CD1c-positive myeloid dendritic cell (primary cell): ENCODE measurements at regions not wholly inside any gene's neighbourhood (a gene's known extent, or its start where the extent isn't known, plus 50 kb on each side); places are given as distances from the start of the nearest gene placed in this dataset.
"Not testable (repeated sequence)": the region's sequence is repeated elsewhere in the genome, so short reads cannot be mapped to it uniquely, and the experiment has no call there.

Experiments
- DNase-seq: peaks from one replicate; pipeline ENCODE4 v3.0.0-alpha.2; 2016; ENCODE audit errors: extremely low spot score

DNA sequence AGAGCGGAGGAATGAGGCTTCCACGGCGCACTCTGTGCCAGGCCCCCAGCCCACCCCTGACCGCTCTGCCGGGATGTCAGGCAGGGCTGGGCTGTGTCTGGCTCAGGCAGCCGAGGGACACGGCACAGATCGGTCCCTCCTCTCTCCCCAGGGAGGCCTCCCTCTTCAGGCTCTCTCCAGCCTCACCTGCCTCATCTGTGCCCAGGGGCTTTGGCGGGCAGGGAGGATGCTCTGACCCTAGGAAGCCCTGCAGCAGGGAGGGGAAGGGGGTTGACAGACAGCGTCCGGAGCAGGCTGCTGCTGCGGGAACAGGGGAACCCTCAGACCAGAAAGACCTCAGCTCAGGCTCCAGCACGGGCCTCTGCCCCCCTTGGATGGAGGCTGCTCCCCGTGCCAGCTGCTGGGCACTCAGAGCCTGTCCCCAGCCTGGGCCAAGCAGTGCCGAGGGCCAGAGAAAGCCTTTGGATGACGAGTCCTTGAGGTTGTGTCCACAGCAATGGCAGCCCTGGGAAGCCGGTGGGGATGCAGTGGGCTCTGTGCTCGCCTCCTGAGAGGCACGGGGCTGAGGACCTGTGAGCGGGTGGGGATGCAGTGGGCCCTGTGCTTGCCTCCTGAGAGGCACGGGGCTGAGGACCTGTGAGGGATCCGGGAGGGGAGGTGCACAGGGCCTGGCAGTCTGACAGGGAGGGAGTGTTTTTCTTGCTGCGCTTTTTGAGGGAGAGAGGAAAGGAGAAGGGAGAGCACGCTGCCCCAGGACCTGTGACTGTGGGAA is 66.9 kb downstream of the FOXL3 start:
- DNase-seq, result no peak

DNA sequence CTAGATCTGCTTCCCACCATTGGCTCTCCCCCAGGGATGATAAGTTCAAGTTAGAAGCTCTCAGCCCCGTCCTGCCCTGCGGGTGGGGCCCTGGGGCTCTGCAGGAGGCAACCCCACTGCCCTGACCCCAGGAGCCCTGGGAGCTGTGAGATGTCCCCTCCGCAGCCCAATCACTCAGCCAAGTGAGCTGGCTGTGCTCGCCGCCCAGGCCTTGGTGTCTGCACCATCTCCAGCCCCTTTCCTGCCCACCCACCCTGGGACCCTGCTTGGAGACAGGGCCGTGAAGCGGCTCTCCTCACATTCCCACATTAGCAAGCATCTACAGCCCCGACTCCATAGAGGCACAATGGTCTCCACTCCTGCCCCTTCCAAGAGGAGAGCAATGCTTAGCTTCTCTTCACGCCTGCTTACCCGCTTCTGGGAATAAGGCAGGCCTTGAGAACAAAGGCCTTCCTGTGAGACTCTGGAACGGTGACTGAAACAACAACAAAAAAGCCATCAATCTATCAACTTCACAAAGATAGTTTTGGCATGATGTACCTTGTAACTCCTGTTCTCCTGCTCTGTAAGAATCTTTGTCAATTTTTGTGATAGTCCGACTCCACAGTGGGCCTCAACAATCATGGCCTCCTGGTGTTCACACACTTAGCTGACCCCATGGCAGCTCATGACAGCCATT is 67.7 kb downstream of the FOXL3 start:
- DNase-seq, result no peak

- DNase-seq, result no peak
Observed at GRCh38 chr7:358352-358751, 68.4 kb downstream of the FOXL3 start.

DNA sequence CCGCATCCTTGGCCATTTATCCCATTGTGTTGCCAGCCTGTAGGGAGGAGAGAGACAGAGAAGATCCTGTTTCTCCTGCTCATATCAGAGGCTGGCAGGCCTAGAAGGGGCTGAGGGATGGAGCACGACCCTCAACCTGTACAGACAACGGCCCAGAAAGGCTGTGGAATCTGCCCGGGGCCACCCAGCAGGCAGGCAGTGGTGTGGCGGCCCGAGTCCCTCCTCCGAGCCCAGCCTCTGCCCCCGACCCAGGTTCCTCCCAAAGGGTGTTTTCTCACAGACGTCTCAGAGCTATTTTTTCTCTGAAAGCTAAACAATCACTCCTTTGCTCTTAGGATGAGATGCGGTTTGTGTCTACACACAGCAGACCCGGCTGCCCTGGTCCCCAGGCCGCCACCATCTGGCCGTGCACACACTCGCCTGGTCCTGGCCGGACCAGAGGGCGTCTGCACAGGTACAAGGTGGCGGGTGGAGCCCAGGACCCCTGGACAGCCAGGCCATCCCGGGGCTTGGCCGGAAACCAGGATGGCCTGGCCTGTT is 69.3 kb downstream of the FOXL3 start:
- DNase-seq, result no peak

DNA sequence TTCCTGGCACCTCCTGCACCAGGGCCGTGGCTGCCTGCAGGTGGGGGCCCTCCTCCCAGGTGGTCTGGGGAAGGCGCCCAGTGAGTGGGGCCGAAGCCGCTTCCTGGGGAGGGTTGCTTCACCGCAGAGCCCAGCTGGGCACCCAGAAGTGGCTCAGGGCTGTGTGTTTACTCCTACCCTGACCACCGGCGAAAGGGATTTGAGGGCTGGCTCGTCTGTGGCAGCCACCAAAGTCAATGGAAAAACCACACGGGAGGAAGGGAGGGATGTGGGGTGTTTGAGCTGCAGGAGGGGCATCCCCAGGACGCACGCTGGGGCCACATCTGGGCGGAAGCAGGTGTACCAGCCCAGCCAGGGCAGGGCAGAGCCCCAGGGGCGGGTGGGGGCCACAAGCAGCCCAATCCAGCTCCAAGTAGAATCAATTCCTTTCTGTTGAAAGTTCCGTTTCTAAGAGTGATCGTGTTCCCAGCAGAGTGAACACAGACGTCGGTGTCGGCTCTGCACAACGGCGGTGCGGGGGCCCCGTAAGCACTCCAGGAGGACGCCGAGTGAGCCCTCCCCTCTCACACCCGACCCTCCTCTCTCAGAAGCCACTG is 69.9 kb downstream of the FOXL3 start:
- DNase-seq, result no peak

- DNase-seq, result no peak
Observed at GRCh38 chr7:360454-361100, 70.6 kb downstream of the FOXL3 start.

DNA sequence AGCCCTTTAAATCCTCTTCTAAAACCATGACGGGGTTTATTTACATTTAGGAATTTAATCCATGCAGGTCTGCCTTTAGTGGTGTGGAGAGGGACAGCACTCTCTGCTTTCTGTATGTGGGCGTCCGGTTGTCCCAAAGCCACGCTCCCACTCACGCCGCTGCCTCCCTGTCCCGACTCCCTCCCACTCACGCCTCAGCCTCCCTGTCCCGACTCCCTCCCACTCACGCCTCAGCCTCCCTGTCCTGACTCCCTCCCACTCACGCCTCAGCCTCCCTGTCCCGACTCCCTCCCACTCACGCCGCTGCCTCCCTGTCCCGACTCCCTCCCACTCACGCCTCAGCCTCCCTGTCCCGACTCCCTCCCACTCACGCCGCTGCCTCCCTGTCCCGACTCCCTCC is 71.2 kb downstream of the FOXL3 start:
- DNase-seq, result not testable (repeated sequence)

DNA sequence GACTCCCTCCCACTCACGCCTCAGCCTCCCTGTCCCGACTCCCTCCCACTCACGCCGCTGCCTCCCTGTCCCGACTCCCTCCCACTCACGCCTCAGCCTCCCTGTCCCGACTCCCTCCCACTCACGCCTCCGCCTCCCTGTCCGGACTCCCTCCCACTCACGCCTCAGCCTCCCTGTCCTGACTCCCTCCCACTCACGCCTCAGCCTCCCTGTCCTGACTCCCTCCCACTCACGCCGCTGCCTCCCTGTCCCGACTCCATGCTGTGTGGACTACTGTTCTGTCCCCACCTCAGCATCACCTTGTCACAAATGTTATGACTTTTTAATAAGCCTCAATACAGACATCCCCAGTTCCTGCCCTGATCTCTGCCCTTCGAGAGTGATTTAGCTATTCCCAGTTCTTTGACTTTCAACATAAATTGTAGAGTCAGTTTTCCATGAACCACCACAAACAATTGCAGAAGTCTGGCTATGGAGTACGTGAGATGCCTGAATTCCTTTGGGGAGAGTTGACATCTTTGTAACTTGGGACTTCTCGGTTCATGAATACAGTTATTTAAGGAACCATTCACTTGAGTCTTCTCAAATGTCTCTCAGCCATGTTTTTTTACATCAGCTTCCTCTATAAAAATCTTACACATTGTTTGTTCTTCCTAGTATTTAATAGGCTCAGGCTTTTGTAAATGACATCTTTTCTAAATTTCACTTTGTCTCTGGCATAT is 71.9 kb downstream of the FOXL3 start:
- peak; percentile 23 for DNase-seq

- peak; percentile 22 for DNase-seq
Observed at GRCh38 chr7:362402-363096, 72.6 kb downstream of the FOXL3 start.

DNA sequence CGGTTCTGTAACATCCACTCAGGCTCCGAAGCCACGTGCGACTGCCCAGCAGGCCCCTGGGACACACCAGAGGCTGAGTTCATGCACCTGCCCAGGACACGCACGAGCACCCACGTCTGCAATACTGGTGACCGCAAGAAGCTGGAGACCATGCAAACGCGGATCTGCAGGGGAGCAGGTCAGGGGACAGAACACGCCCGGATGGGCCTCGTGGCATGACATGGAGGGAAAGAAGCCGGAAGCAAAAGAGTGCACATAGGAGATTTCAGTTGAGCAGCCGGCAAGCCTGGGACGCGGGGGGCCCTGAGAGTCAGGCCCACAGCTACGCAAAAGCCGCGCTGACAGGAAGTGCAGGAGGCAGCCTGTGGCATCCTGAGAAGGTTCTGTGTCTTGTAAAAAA is 73.7 kb downstream of the FOXL3 start:
- DNase-seq, result no peak

DNA sequence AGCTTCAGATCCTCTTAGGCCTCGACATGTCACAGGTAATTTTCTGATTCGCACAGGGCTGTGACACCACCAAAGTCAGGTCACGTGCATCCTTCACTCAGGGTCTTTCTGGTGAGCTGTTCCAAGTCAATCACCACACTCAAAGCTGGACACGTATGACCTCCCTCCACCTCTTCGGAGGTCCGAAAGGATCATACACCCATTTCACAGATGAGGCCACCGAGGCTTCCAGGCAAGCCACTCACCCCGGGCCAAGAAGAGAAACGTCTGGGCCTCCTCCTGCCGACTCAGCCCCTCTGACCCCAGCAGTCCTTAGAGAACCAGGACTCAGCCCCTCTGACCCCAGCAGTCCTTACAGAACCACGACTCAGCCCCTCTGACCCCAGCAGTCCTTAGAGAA is 74.6 kb downstream of the FOXL3 start:
- DNase-seq, result no peak

- DNase-seq, result no peak
Observed at GRCh38 chr7:365593-365992, 75.6 kb downstream of the FOXL3 start.

GRCh38 chr7:366161-366803 is 76.3 kb downstream of the FOXL3 start:
- peak; percentile 12 for DNase-seq

DNA sequence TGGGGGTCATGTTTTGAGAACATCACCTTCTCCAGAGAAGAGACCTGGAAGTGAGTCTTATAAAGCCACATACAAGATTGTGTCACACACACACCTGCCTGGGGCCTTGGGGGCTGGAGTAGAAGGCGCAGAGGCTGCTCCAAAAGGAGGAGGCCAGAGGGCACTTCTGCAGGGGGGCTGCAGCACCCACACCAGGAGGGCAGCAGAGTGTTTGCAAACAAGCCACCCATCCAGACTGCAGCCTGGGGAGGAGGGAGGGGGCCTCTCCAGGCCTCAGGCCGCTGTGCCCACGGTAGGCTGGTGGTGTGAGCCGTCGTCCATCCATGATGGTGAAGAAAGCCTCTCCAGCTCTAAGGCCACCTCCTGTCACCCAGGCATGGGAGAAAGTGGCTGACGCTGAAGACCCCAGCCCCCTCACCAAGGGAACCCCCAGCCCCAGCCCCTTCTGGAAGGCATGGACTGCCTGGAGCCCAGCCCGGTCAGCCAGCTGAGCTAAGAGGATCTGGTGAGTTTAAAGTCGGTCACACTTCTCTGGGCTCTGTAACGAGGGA is 77.5 kb downstream of the FOXL3 start:
- DNase-seq, result no peak

- DNase-seq, result no peak
Observed at GRCh38 chr7:368651-369475, 78.9 kb downstream of the FOXL3 start.

- no peak for DNase-seq
Observed at GRCh38 chr7:369476-370258, 79.7 kb downstream of the FOXL3 start.

DNA sequence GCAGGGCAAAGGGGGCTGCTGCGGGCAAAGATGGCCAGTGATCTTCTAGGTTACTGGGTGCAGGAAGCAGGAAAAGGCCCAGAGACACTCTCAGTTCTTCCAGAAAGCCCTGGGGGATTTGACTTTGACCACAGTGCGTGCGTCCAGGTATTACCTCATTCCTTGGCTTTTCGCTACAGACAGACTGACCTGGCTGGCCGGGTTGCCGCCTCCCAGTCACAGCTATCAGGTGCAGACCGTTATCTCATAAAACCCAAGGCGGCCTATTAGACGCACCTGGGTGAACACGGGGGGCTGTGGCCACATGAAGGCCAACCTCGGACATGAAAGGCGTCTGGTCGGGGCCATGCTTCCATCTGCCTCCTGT is 80.3 kb downstream of the FOXL3 start:
- no peak for DNase-seq

DNA sequence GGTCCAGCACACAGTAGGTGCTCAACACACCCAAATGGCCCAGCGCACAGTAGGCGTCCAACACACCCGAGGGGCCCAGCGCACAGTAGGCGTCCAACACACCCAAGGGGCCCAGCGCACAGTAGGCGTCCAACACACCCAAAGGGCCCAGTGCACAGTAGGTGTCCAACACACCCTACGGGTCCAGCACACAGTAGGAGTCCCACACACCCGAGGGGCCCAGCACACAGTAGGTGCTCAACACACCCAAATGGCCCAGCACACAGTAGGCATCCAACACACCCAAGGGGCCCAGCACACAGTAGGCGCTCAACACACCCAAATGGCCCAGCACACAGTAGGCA is 80.8 kb downstream of the FOXL3 start:
- DNase-seq, result no peak
